ENCODE measurements at regions not wholly inside any gene's neighbourhood (a gene's known extent, or its start where the extent isn't known, plus 50 kb on each side); places are given as distances from the start of the nearest gene placed in this dataset.
A peak's percentile ranks its signal among the peaks of the same experiment; 100 is the strongest.

- DNase-seq: peak; percentile 42
Measured at GRCh38 chr2:9758741-9759140, 84.5 kb upstream of the TAF1B start.

- no peak for DNase-seq
Measured at GRCh38 chr2:9760069-9760901, 83.0 kb upstream of the TAF1B start.

- no peak for DNase-seq
Measured at GRCh38 chr2:9760902-9761228, 82.4 kb upstream of the TAF1B start.

GRCh38 chr2:9761577-9761976, 81.7 kb upstream of the TAF1B start:
- DNase-seq: no peak

- no peak for DNase-seq
Measured at GRCh38 chr2:9762164-9762563, 81.1 kb upstream of the TAF1B start.

GRCh38 chr2:9762941-9763340, 80.3 kb upstream of the TAF1B start:
- no peak for DNase-seq

- no peak for DNase-seq
Measured at GRCh38 chr2:9763356-9764152, 79.7 kb upstream of the TAF1B start.

GRCh38 chr2:9764153-9764778, 79.0 kb upstream of the TAF1B start:
- no peak for DNase-seq

GRCh38 chr2:9765611-9766531, 77.4 kb upstream of the TAF1B start:
- no peak for DNase-seq

- DNase-seq: no peak
Measured at GRCh38 chr2:9767656-9768281, 75.5 kb upstream of the TAF1B start.

- DNase-seq: peak; percentile 95
Measured at GRCh38 chr2:9768388-9768787, 74.9 kb upstream of the TAF1B start.

GRCh38 chr2:9769171-9770005, 73.9 kb upstream of the TAF1B start:
- peak; percentile 40 for DNase-seq

- no peak for DNase-seq
Measured at GRCh38 chr2:9770006-9770307, 73.3 kb upstream of the TAF1B start.

- DNase-seq: peak; percentile 72
Measured at GRCh38 chr2:9770308-9771100, 72.8 kb upstream of the TAF1B start.

GRCh38 chr2:9771101-9771449, 72.2 kb upstream of the TAF1B start:
- no peak for DNase-seq

- DNase-seq: no peak
Measured at GRCh38 chr2:9771481-9772017, 71.7 kb upstream of the TAF1B start.

- DNase-seq: no peak
Measured at GRCh38 chr2:9772035-9772998, 71.0 kb upstream of the TAF1B start.

- no peak for DNase-seq
Measured at GRCh38 chr2:9772999-9773902, 70.0 kb upstream of the TAF1B start.
